Erythroblast (primary cell): ENCODE measurements at regions not wholly inside any gene's neighbourhood (a gene's known extent, or its start where the extent isn't known, plus 50 kb on each side); places are given as distances from the start of the nearest gene placed in this dataset.

Source experiments
- GATA1 ChIP-seq: IDR thresholded peaks from 2 replicates; pipeline ENCODE4 v1.6.1; 2011; ENCODE audit warnings: low read depth, mild to moderate bottlenecking, control low read depth, low read length, moderate library complexity
- POLR2A ChIP-seq: IDR thresholded peaks from 2 replicates; pipeline ENCODE4 v1.6.1; 2011; ENCODE audit warnings: mild to moderate bottlenecking, low read length

- no peak for TF ChIP-seq POLR2A
- TF ChIP-seq GATA1 = no peak
Measured at GRCh38 chr6:92376691-92377090, 1042.7 kb downstream of the EPHA7 start.
